ENCODE measurements at regions not wholly inside any gene's neighbourhood (a gene's known extent, or its start where the extent isn't known, plus 50 kb on each side); places are given as distances from the start of the nearest gene placed in this dataset.

DNA sequence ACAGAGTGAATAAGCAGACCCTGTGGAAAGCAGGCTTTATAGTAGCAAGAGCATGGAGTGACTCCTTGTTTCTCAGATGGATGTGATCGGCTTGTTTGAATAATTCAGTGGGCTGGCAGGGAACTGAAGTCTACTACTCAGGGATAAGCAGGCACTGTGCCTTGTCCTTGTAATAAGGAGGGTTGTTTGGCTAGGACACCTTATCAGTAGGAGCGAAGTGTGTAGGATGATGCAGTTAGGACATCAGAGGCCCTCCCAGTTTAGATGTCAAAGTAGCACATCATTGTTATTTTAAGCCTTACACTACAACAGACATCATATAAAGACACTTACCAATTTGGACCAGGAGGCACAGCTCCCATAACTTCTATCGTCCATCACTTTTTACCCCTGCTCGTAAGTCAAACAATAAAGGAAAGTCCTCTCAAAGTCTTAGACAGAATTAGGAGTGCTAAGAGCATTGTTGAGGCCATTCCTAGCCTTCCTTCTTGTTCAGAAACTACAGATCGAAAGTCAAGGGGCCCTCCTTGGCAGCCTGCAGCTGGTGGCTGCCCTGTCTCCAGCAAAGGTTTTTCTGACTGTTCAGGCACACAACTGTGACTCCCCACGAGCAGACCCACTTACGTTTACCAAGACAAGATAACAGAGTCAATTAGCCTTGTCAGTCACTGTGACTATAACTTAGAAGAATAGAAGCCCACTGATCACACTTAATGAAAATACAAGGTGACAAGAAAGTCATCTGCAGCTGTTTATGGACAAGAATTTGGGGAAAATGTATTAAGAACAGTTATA is 218.6 kb downstream of the SNX18 start:
- no peak for TF ChIP-seq POLR2A (IDR thresholded peaks at IDR 0.05)
- TF ChIP-seq, protein P1, sequence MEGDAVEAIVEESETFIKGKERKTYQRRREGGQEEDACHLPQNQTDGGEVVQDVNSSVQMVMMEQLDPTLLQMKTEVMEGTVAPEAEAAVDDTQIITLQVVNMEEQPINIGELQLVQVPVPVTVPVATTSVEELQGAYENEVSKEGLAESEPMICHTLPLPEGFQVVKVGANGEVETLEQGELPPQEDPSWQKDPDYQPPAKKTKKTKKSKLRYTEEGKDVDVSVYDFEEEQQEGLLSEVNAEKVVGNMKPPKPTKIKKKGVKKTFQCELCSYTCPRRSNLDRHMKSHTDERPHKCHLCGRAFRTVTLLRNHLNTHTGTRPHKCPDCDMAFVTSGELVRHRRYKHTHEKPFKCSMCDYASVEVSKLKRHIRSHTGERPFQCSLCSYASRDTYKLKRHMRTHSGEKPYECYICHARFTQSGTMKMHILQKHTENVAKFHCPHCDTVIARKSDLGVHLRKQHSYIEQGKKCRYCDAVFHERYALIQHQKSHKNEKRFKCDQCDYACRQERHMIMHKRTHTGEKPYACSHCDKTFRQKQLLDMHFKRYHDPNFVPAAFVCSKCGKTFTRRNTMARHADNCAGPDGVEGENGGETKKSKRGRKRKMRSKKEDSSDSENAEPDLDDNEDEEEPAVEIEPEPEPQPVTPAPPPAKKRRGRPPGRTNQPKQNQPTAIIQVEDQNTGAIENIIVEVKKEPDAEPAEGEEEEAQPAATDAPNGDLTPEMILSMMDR (IDR thresholded peaks at IDR 0.05), result no peak
- H3K36me3 ChIP-seq, result no peaks in the 10 kb centered on the region
- DNase-seq (no peak), ATAC-seq (peak; percentile 83 to 96 (median 89))
- H3K27me3 ChIP-seq, result no peaks in the 10 kb centered on the region
- H3K4me1 ChIP-seq, result peaks cover 0 to 15% (median 3%) of the 10 kb centered on the region in 12 donors
- peak overlapping the region in 2 of 12 donors; percentile 21 to 50 for H3K27ac ChIP-seq
- no peak overlapping the region for H3K4me3 ChIP-seq
- intact Hi-C loops (cut with DNase I), result loop anchor here in 1 of 10 donors (5.0 kb wide), 1 partner anchor 209 kb away; no protein-coding TSS in a partner anchor
- H3K9me3 ChIP-seq, result no peaks in the 10 kb centered on the region
- 70 to 71% (median 70%) methylated on average over 7 of the region's 7 CpGs for WGBS, 4 donors

DNA sequence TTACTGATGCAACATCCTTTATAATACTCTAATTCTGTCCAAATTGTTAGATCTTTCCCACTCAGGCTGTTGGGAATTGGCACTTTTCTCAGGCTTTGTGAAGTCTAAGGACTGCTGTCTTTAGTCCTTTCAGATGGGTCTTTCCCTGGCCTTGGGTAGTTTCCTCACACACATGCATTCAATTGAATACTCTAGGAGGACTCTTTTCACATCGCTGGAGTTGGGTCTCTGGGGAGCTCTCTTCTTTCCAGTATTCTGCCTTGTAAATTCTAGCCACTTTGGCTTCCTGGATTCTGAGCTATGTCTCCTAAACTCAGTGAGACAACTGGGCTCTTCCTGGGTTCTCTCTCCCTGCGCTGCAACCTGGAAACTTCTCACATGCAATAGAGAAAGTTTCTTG is 215.5 kb downstream of the SNX18 start:
- 50 to 100% (median 88%) methylated on average over 1 to 2 of the region's 2 CpGs for WGBS, 4 donors
- intact Hi-C loops (cut with DNase I), result no loop called here
- ATAC-seq (no peak), DNase-seq (no peak)
- H3K4me3 ChIP-seq, result no peak overlapping the region
- TF ChIP-seq, protein P1 (IDR thresholded peaks at IDR 0.05), result no peak
- no peak for TF ChIP-seq POLR2A (IDR thresholded peaks at IDR 0.05)
- H3K9me3 ChIP-seq, result no peaks in the 10 kb centered on the region
- H3K4me1 ChIP-seq, result peaks cover 0 to 11% (median under 1%) of the 10 kb centered on the region in 12 donors
- no peak overlapping the region for H3K27ac ChIP-seq
- H3K27me3 ChIP-seq, result no peaks in the 10 kb centered on the region
- no peaks in the 10 kb centered on the region for H3K36me3 ChIP-seq

DNA sequence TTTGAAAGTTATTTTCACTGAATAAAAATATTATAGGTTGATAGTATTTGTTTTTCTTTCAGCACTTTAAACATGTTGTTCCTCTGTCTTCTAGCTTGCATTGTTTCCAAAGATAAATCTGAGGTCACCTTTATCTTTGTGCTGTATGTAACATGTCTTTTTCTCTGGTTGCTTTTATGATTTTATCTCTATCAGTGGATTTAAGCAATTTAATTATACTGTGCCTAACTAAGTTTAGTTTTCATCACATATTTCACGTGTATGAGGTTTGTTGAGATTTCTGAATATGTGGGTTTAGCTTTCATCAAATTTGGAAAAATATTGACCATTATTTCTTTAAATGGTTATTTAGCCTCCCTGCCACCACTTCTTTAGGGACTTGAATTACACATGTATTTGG is 214.5 kb downstream of the SNX18 start:
- WGBS, 4 donors, result 80 to 89% (median 83%) methylated on average over 1 of the region's 1 CpG
- no peak overlapping the region for H3K27ac ChIP-seq
- TF ChIP-seq, protein P1 (IDR thresholded peaks at IDR 0.05), result no peak
- no peak for TF ChIP-seq POLR2A (IDR thresholded peaks at IDR 0.05)
- intact Hi-C loops (cut with DNase I), result no loop called here
- H3K4me1 ChIP-seq, result peaks cover 0 to 11% (median 0%) of the 10 kb centered on the region in 12 donors
- no peak overlapping the region for H3K4me3 ChIP-seq
- DNase-seq (no peak), ATAC-seq (no peak)
- no peaks in the 10 kb centered on the region for H3K36me3 ChIP-seq
- no peaks in the 10 kb centered on the region for H3K27me3 ChIP-seq
- no peaks in the 10 kb centered on the region for H3K9me3 ChIP-seq

DNA sequence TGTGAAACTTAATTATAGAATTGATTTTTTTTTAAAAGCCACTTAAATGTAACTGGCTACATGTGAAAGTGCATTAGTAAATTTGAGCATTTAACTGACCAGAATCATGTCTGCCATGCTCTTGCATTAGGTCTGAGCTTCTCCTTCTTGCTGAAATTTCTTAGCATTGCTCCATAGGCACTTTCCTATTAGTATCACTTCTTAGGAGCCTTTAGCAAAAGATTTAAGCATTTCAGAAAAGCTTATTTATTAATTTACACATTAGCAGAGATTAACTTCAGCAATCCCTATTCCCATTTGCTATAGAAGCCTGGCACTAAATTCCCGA is 211.0 kb downstream of the SNX18 start:
- DNase-seq (no peak), ATAC-seq (no peak)
- 94 to 100% (median 96%) methylated on average over 1 of the region's 1 CpG for WGBS, 4 donors
- Histone ChIP-seq H3K27ac (peak overlapping the region in 1 of 12 donors; percentile 56), H3K9me3 (no peaks in the 10 kb centered on the region), H3K4me3 (no peak overlapping the region), H3K4me1 (peaks cover 0 to 11% (median 0%) of the 10 kb centered on the region in 12 donors), H3K36me3 (no peaks in the 10 kb centered on the region), H3K27me3 (no peaks in the 10 kb centered on the region)
- intact Hi-C loops (cut with DNase I), result no loop called here
- TF ChIP-seq, protein P1 (IDR thresholded peaks at IDR 0.05), result no peak
- no peak for TF ChIP-seq POLR2A (IDR thresholded peaks at IDR 0.05)
